ENCODE measurements at regions not wholly inside any gene's neighbourhood (a gene's known extent, or its start where the extent isn't known, plus 50 kb on each side); places are given as distances from the start of the nearest gene placed in this dataset.

DNA sequence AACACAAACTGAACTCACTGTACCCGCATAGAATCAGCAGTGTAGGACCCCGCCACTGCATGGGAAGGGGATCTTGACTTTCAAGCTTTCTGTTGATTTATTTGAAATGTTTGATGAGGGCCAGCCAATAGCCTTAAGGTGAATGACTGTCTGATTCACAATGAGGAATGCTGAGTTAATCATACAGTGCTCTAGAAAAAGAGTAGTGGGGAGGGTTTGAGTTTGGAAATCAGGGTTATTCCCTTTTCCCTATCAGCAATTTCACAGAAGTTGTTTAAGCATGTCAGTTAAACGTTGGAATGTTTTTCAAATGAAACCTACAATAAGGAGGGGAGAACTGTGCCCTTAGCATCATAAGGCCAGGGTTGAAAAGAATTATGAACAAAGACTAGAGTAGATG lies 937.5 kb downstream of the GRID1 start:
- Mint-ChIP-seq H3K27me3 (ENCODE audit: low read depth, unreplicated experiment) (peaks cover 5% of the 10 kb centered on the region), H3K4me1 (ENCODE audit: low read depth, unreplicated experiment) (no peaks in the 10 kb centered on the region), H3K27ac (ENCODE audit: unreplicated experiment) (no peak overlapping the region), H3K4me3 (ENCODE audit: unreplicated experiment) (no peak overlapping the region), H3K36me3 (ENCODE audit: low read depth, unreplicated experiment) (no peaks in the 10 kb centered on the region), H3K9me3 (ENCODE audit: unreplicated experiment) (no peaks in the 10 kb centered on the region)
- Histone ChIP-seq H3K9ac (ENCODE audit: low read length) (no peak overlapping the region), H3K79me2 (ENCODE audit: insufficient read depth, low read length) (no peaks in the 10 kb centered on the region), H2AFZ (ENCODE audit: low read depth, low read length) (no peak overlapping the region), H3K4me1 (ENCODE audit: insufficient read depth, low read length) (no peaks in the 10 kb centered on the region), H3K4me3 (ENCODE audit: insufficient read depth, low read depth, low read length) (no peak overlapping the region), H3K36me3 (ENCODE audit: insufficient read depth, low read length) (no peaks in the 10 kb centered on the region), H4K20me1 (ENCODE audit: insufficient read depth, low read length) (no peaks in the 10 kb centered on the region), H3K27ac (ENCODE audit: low read depth, low read length) (no peak overlapping the region), H3K4me2 (ENCODE audit: low read length) (no peak overlapping the region), H3K9me3 (ENCODE audit: insufficient read depth, low read depth, low read length) (peaks cover 2% of the 10 kb centered on the region), H3K27me3 (ENCODE audit: insufficient read depth, low read length) (no peaks in the 10 kb centered on the region)
- TF ChIP-seq, protein P1, sequence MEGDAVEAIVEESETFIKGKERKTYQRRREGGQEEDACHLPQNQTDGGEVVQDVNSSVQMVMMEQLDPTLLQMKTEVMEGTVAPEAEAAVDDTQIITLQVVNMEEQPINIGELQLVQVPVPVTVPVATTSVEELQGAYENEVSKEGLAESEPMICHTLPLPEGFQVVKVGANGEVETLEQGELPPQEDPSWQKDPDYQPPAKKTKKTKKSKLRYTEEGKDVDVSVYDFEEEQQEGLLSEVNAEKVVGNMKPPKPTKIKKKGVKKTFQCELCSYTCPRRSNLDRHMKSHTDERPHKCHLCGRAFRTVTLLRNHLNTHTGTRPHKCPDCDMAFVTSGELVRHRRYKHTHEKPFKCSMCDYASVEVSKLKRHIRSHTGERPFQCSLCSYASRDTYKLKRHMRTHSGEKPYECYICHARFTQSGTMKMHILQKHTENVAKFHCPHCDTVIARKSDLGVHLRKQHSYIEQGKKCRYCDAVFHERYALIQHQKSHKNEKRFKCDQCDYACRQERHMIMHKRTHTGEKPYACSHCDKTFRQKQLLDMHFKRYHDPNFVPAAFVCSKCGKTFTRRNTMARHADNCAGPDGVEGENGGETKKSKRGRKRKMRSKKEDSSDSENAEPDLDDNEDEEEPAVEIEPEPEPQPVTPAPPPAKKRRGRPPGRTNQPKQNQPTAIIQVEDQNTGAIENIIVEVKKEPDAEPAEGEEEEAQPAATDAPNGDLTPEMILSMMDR (IDR thresholded peaks at IDR 0.05; ENCODE audit: insufficient read depth, low read depth, low read length) = no peak
- no peak for TF ChIP-seq EZH2 (IDR thresholded peaks at IDR 0.05; ENCODE audit: insufficient read depth, low read length)
- no peak for FAIRE-seq
- no peak for DNase-seq (ENCODE audit: low read depth)

DNA sequence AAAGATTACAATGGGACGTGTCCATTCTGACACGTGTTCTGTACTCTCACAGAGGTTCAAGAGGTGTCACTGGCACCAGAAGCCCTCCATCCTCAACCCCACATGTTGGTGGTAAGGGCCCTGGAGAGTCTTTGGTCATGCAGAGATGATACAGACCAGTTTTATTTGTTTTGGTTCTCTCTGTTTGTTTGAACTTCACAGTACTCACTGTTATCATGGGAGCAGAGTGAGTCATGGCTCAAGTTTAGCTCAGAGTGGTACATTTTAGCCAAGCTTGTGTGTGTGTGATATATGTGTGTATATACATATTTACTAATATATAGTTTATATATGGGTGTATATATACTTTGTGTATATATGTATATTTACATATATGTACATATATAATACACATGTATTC lies 935.6 kb downstream of the GRID1 start:
- Mint-ChIP-seq H3K27me3 (ENCODE audit: low read depth, unreplicated experiment) (peaks cover 5% of the 10 kb centered on the region), H3K9me3 (ENCODE audit: unreplicated experiment) (no peaks in the 10 kb centered on the region), H3K27ac (ENCODE audit: unreplicated experiment) (no peak overlapping the region), H3K4me1 (ENCODE audit: low read depth, unreplicated experiment) (no peaks in the 10 kb centered on the region), H3K36me3 (ENCODE audit: low read depth, unreplicated experiment) (no peaks in the 10 kb centered on the region), H3K4me3 (ENCODE audit: unreplicated experiment) (no peak overlapping the region)
- no peak for FAIRE-seq
- TF ChIP-seq, protein P1 (IDR thresholded peaks at IDR 0.05; ENCODE audit: insufficient read depth, low read depth, low read length) = no peak
- no peak for TF ChIP-seq EZH2 (IDR thresholded peaks at IDR 0.05; ENCODE audit: insufficient read depth, low read length)
- no peaks in the 10 kb centered on the region for H4K20me1 ChIP-seq (ENCODE audit: insufficient read depth, low read length)
- H3K27ac ChIP-seq (ENCODE audit: low read depth, low read length) = no peak overlapping the region
- H3K9me3 ChIP-seq (ENCODE audit: insufficient read depth, low read depth, low read length) = peaks cover 2% of the 10 kb centered on the region
- H3K9ac ChIP-seq (ENCODE audit: low read length) = no peak overlapping the region
- H3K4me3 ChIP-seq (ENCODE audit: insufficient read depth, low read depth, low read length) = no peak overlapping the region
- no peak overlapping the region for H2AFZ ChIP-seq (ENCODE audit: low read depth, low read length)
- DNase-seq (ENCODE audit: low read depth) = no peak
- H3K4me1 ChIP-seq (ENCODE audit: insufficient read depth, low read length) = no peaks in the 10 kb centered on the region
- H3K79me2 ChIP-seq (ENCODE audit: insufficient read depth, low read length) = no peaks in the 10 kb centered on the region
- no peaks in the 10 kb centered on the region for H3K36me3 ChIP-seq (ENCODE audit: insufficient read depth, low read length)
- no peak overlapping the region for H3K4me2 ChIP-seq (ENCODE audit: low read length)
- H3K27me3 ChIP-seq (ENCODE audit: insufficient read depth, low read length) = no peaks in the 10 kb centered on the region

DNA sequence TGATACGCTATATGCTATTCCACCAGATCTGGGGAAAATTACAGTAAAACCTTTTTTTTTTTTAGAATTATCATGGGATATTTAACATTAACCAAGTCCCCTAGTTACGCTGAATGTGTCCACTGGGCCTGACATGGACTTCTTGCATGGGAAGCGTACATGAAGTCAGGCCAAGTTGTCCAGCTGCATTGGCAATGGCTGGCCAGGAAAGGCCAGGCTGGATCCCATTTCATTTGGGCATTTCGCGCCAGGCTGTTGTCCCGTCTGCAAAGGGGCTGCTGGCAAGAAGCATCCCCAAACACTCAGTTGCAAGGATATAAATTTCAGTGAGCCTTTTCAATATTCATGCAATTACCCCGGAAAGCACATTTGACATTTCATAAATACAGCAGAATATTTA lies 933.3 kb downstream of the GRID1 start:
- H3K79me2 ChIP-seq (ENCODE audit: insufficient read depth, low read length) = no peaks in the 10 kb centered on the region
- FAIRE-seq (no peak), DNase-seq (ENCODE audit: low read depth) (no peak)
- H3K36me3 Mint-ChIP-seq (ENCODE audit: low read depth, unreplicated experiment) = no peaks in the 10 kb centered on the region
- H2AFZ ChIP-seq (ENCODE audit: low read depth, low read length) = no peak overlapping the region
- no peaks in the 10 kb centered on the region for H3K9me3 ChIP-seq (ENCODE audit: insufficient read depth, low read depth, low read length)
- H3K4me1 ChIP-seq (ENCODE audit: insufficient read depth, low read length) = no peaks in the 10 kb centered on the region
- H3K4me3 ChIP-seq (ENCODE audit: insufficient read depth, low read depth, low read length) = no peak overlapping the region
- peaks cover 7% of the 10 kb centered on the region for H3K27me3 Mint-ChIP-seq (ENCODE audit: low read depth, unreplicated experiment)
- no peaks in the 10 kb centered on the region for H3K9me3 Mint-ChIP-seq (ENCODE audit: unreplicated experiment)
- H3K4me3 Mint-ChIP-seq (ENCODE audit: unreplicated experiment) = no peak overlapping the region
- H3K27ac Mint-ChIP-seq (ENCODE audit: unreplicated experiment) = no peak overlapping the region
- H3K4me2 ChIP-seq (ENCODE audit: low read length) = no peak overlapping the region
- no peaks in the 10 kb centered on the region for H3K4me1 Mint-ChIP-seq (ENCODE audit: low read depth, unreplicated experiment)
- H3K9ac ChIP-seq (ENCODE audit: low read length) = no peak overlapping the region
- H3K36me3 ChIP-seq (ENCODE audit: insufficient read depth, low read length) = no peaks in the 10 kb centered on the region
- TF ChIP-seq, protein P1 (IDR thresholded peaks at IDR 0.05; ENCODE audit: insufficient read depth, low read depth, low read length) = no peak
- no peak for TF ChIP-seq EZH2 (IDR thresholded peaks at IDR 0.05; ENCODE audit: insufficient read depth, low read length)
- H3K27me3 ChIP-seq (ENCODE audit: insufficient read depth, low read length) = no peaks in the 10 kb centered on the region
- H3K27ac ChIP-seq (ENCODE audit: low read depth, low read length) = no peak overlapping the region
- H4K20me1 ChIP-seq (ENCODE audit: insufficient read depth, low read length) = no peaks in the 10 kb centered on the region
